Kidney (tissue), 13 donors: ENCODE measurements at regions not wholly inside any gene's neighbourhood (a gene's known extent, or its start where the extent isn't known, plus 50 kb on each side); places are given as distances from the start of the nearest gene placed in this dataset.

ENCODE experiments used
- DNase-seq, 5 donors: peaks; one replicate each; pipeline ENCODE4 v3.0.0-alpha.2; 2013 to 2020
- FAIRE-seq: peaks from 2 replicates; lab custom pipeline; 2012; peaks lifted over from hg19 to GRCh38; lab: Jason Lieb, UNC
- H3K27ac ChIP-seq, 2 donors: one replicate each; pipeline ENCODE4 v1.7.0; 2013; ENCODE audit warnings: low read depth in 2 of 2, low read length in 2 of 2, inconsistent platforms in 1 of 2
- H3K27me3 ChIP-seq: one replicate; pipeline ENCODE4 v1.7.1; 2013; ENCODE audit warnings: low read length, inconsistent platforms; ENCODE audit not compliant: control insufficient read depth, insufficient read depth
- H3K36me3 ChIP-seq, 3 donors: one replicate each; pipeline versions ENCODE4 v1.7.0 to v1.7.1; 2013; ENCODE audit warnings: low read length in 3 of 3, control low read depth in 1 of 3, inconsistent platforms in 1 of 3; ENCODE audit not compliant: insufficient read depth in 3 of 3, control insufficient read depth in 2 of 3
- H3K4me1 ChIP-seq, 3 donors: one replicate each; pipeline versions ENCODE4 v1.7.0 to v1.7.1; 2013; ENCODE audit warnings: low read length in 3 of 3, inconsistent platforms in 1 of 3, low read depth in 1 of 3; ENCODE audit not compliant: control insufficient read depth in 2 of 3, insufficient read depth in 2 of 3
- H3K4me3 ChIP-seq, 3 donors: one replicate each; pipeline versions ENCODE4 v1.7.0 to v1.8.1; 2013; ENCODE audit warnings: low read length in 3 of 3, control low read depth in 1 of 3, inconsistent platforms in 1 of 3
- H3K9ac ChIP-seq, 3 donors: one replicate each; pipeline versions ENCODE4 v1.7.0 to v1.7.1; 2013; ENCODE audit warnings: low read length in 3 of 3, control low read depth in 1 of 3, inconsistent platforms in 1 of 3
- H3K9me3 ChIP-seq, 3 donors: one replicate each; pipeline versions ENCODE4 v1.7.0 to v1.7.1; 2013; ENCODE audit warnings: low read length in 3 of 3, control low read depth in 1 of 3, inconsistent platforms in 1 of 3; ENCODE audit not compliant: control insufficient read depth in 2 of 3, insufficient read depth in 1 of 3
- intact Hi-C: fragments of 100-400 bp; cut with DNase I; formaldehyde crosslinking; loops from one replicate; pipeline ENCODE4 v1.11.1; 2022
- TF ChIP-seq, protein P1 (sequence below): IDR thresholded peaks from 3 replicates; pipeline ENCODE4 v1.5.1; 2012; ENCODE audit warnings: mild to moderate bottlenecking, moderate library complexity, borderline replicate concordance; ENCODE audit not compliant: insufficient read depth; ENCODE audit errors: extremely low read depth
- donor health status: control.
- donor health status: control.
- donor health status: control.
- donor health status: control.
- donor health status: control.
- donor health status: DM: yes; HTN: yes; CAD: no.
- donor health status: Normal renal cell carcinoma (clear cell type).

DNA sequence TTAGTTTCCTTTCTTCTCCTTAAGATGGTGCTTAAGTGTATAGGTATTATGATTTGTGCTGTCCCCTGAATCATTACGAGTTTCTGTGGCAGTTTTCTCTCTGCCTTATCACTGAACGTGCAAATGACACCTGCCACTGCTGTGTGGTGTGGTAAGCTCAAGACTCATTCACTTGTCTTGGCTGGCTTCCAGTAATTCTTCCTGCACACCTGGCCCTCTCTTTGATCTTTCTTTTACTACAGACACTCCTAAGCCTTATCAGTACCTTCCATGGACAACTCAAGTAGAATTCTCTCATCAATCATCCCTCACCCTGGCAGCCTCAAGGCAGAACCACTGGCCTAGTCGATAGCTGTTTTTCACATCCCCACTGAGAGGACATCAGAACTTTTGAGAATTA is 82.6 kb upstream of the ADAMTS19 start:
- H3K4me3 ChIP-seq, result no peak overlapping the region
- H3K9me3 ChIP-seq, result no peaks in the 10 kb centered on the region
- no peaks in the 10 kb centered on the region for H3K27me3 ChIP-seq
- no peaks in the 10 kb centered on the region for H3K4me1 ChIP-seq
- intact Hi-C loops, result no loop called here
- TF ChIP-seq, protein P1, sequence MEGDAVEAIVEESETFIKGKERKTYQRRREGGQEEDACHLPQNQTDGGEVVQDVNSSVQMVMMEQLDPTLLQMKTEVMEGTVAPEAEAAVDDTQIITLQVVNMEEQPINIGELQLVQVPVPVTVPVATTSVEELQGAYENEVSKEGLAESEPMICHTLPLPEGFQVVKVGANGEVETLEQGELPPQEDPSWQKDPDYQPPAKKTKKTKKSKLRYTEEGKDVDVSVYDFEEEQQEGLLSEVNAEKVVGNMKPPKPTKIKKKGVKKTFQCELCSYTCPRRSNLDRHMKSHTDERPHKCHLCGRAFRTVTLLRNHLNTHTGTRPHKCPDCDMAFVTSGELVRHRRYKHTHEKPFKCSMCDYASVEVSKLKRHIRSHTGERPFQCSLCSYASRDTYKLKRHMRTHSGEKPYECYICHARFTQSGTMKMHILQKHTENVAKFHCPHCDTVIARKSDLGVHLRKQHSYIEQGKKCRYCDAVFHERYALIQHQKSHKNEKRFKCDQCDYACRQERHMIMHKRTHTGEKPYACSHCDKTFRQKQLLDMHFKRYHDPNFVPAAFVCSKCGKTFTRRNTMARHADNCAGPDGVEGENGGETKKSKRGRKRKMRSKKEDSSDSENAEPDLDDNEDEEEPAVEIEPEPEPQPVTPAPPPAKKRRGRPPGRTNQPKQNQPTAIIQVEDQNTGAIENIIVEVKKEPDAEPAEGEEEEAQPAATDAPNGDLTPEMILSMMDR, result no peak
- no peaks in the 10 kb centered on the region for H3K36me3 ChIP-seq
- H3K27ac ChIP-seq, result no peak overlapping the region
- DNase-seq, result peak in 1 of 5 donors; percentile 15
- FAIRE-seq, result no peak
- no peak overlapping the region for H3K9ac ChIP-seq

DNA sequence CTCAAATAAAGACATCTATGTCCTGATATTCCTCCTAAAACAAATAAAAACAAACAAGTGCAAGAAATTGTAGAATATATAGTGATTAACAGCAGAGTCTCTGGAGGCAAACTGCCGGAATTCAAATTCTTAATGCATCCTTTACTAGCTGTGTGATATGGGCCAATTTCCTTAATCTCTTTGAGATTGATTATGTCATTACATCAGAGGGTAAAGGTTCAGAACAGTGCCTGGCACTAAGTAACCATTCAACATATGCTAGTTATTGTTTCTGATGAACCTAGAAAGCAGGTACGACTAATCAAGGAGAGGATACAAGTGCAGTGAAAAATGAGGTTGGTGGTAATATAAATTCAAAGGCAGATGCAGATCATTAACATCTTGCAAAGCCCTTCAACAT is 81.1 kb upstream of the ADAMTS19 start:
- H3K27ac ChIP-seq, result no peak overlapping the region
- intact Hi-C loops, result no loop called here
- H3K9me3 ChIP-seq, result no peaks in the 10 kb centered on the region
- DNase-seq (no peak), FAIRE-seq (no peak)
- H3K4me1 ChIP-seq, result no peaks in the 10 kb centered on the region
- H3K36me3 ChIP-seq, result no peaks in the 10 kb centered on the region
- TF ChIP-seq, protein P1, result no peak
- no peak overlapping the region for H3K4me3 ChIP-seq
- no peak overlapping the region for H3K9ac ChIP-seq
- H3K27me3 ChIP-seq, result no peaks in the 10 kb centered on the region

DNA sequence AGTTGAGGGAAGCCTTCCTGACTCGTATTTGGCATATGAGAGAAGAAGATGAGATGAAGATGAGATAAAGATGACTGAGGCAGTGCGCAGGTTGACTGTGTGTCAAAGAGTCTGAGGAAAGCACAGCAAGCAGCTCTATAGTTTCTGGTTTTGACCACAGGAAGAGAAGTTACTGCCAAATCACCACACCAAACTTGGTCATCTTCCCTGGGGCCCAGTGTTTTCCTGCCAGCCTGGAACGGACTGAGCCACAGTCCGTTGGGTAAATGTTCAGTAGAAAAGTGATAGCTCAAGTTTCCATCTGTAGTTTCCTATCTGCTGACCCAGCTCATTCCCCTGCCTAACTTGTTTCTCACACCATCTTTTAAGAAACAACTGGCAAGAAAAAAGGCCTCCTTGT is 80.7 kb upstream of the ADAMTS19 start:
- Histone ChIP-seq H3K27ac (no peak overlapping the region), H3K9me3 (no peaks in the 10 kb centered on the region), H3K27me3 (no peaks in the 10 kb centered on the region), H3K4me3 (no peak overlapping the region), H3K9ac (no peak overlapping the region), H3K4me1 (no peaks in the 10 kb centered on the region), H3K36me3 (no peaks in the 10 kb centered on the region)
- intact Hi-C loops, result no loop called here
- DNase-seq, result no peak
- TF ChIP-seq, protein P1, result no peak
- FAIRE-seq, result no peak

DNA sequence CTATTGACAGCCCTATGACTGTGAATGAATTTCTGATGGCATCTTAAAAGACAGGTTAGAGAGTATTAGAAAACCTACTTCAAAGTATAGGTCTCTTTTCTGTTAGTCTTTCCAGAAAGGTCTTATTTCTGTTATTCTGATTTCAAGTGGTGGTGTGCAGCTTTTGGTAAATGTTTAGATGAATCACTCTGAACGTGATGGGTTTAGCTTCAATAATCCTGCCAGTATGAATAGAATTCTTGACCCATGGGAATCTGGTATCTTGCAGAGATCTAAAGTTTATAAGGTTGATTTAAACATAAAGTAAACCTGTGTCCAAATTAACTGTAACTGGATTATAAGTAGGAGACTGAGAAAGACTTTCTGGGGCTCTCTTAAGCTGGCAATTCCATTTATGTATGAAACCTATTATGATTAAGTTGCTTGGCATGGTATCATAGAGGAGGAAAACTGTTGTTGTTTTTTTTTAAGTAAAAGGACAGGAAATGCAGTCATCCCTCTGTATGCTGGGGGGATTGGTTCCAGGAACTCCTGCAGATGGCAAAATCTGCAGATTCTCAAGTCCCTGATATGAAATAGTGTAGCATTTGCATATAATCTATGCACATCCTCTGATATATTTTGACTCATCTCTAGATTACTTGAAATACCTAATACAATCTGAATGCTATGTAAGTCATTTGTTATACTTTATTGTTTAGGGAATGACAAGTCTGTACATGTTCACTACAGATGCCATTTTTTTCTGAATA is 77.0 kb upstream of the ADAMTS19 start:
- Histone ChIP-seq H3K4me3 (no peak overlapping the region), H3K4me1 (no peaks in the 10 kb centered on the region), H3K9ac (no peak overlapping the region), H3K36me3 (no peaks in the 10 kb centered on the region), H3K27ac (no peak overlapping the region), H3K9me3 (no peaks in the 10 kb centered on the region), H3K27me3 (no peaks in the 10 kb centered on the region)
- no peak for DNase-seq
- FAIRE-seq, result no peak
- TF ChIP-seq, protein P1, result no peak
- intact Hi-C loops, result no loop called here
